ENCODE measurements at regions not wholly inside any gene's neighbourhood (a gene's known extent, or its start where the extent isn't known, plus 50 kb on each side); places are given as distances from the start of the nearest gene placed in this dataset.

GRCh38 chr1:81512252-81513003 lies 288.3 kb upstream of the ADGRL2 start:
- TF ChIP-seq POLR2A (IDR thresholded peaks at IDR 0.05; ENCODE audit: low read depth) (no peak), CTCF (IDR thresholded peaks at IDR 0.05) (no peak)
